Upper lobe of left lung (tissue), 6 donors: ENCODE measurements at regions not wholly inside any gene's neighbourhood (a gene's known extent, or its start where the extent isn't known, plus 50 kb on each side); places are given as distances from the start of the nearest gene placed in this dataset.
"Not testable (repeated sequence)": the region's sequence is repeated elsewhere in the genome, so short reads cannot be mapped to it uniquely, and the experiment has no call there.

Experiments
- ATAC-seq, 2 donors: fragments of 200-7000 bp; cut with Tn5 transposase; one replicate each; pipeline ENCODE4 v1.9.1; 2022; ENCODE audit warnings: mild to moderate bottlenecking in 2 of 2, moderate library complexity in 2 of 2; ENCODE audit not compliant: low FRiP score in 2 of 2
- DNase-seq, 2 donors: peaks; one replicate each; pipeline ENCODE4 v3.0.0-alpha.2; 2019 to 2020
- H3K27ac ChIP-seq, 4 donors: fragments of 200-600 bp; sonication (generic); one replicate each; pipeline ENCODE4 v1.5.1; 2016 to 2019
- H3K27me3 ChIP-seq, 4 donors: fragments of 200-600 bp; sonication (generic); one replicate each; pipeline ENCODE4 v1.5.1; 2017 to 2019
- H3K36me3 ChIP-seq, 4 donors: fragments of 200-600 bp; sonication (generic); one replicate each; pipeline ENCODE4 v1.5.1; 2016 to 2019
- H3K4me1 ChIP-seq, 4 donors: fragments of 200-600 bp; sonication (generic); one replicate each; pipeline ENCODE4 v1.5.1; 2018 to 2019
- H3K4me3 ChIP-seq, 4 donors: fragments of 200-600 bp; sonication (generic); one replicate each; pipeline ENCODE4 v1.5.1; 2017 to 2019; ENCODE audit warnings: mild to moderate bottlenecking in 2 of 4, moderate library complexity in 1 of 4
- H3K9me3 ChIP-seq, 4 donors: fragments of 200-600 bp; sonication (generic); one replicate each; pipeline ENCODE4 v1.5.1; 2018 to 2019
- CTCF ChIP-seq, 6 experiments: fragments of 450-650 bp in 4 of 6; fragments of 200-600 bp in 2 of 6; sonication (generic) in 2 of 6; IDR thresholded peaks; one replicate each; pipeline ENCODE4 v1.5.1; 2016 to 2019; ENCODE audit warnings: antibody characterized with exemption in 6 of 6
- EP300 ChIP-seq, 4 donors: sonication (generic); formaldehyde crosslinking; IDR thresholded peaks; one replicate each; pipeline ENCODE4 v1.5.1; 2017; ENCODE audit warnings: antibody characterized with exemption in 4 of 4, control low read depth in 2 of 4
- POLR2A ChIP-seq, 4 donors: fragments of 450-650 bp; IDR thresholded peaks; one replicate each; pipeline ENCODE4 v1.5.1; 2016 to 2017; ENCODE audit warnings: antibody characterized with exemption in 4 of 4, mild to moderate bottlenecking in 2 of 4
- POLR2AphosphoS5 ChIP-seq, 2 donors: sonication (generic); formaldehyde crosslinking; IDR thresholded peaks; one replicate each; pipeline ENCODE4 v1.5.1; 2017; ENCODE audit warnings: antibody characterized with exemption in 2 of 2
- WGBS, 2 donors: methylation state at CpG; one replicate each; pipeline ENCODE4 v1.1.5; 2017 to 2018; 5-methylcytosine and 5-hydroxymethylcytosine counted together
- donor health status: DM: no; HTN: no; CAD: no; lungs with moderate emphysema.
- donor health status: DM: no; HTN: yes; CAD: no; lungs with severe emphysema.

- Histone ChIP-seq H3K27me3 (no peaks in the 10 kb centered on the region), H3K27ac (no peak overlapping the region), H3K36me3 (no peaks in the 10 kb centered on the region), H3K4me1 (no peaks in the 10 kb centered on the region), H3K4me3 (no peak overlapping the region), H3K9me3 (no peaks in the 10 kb centered on the region)
- WGBS, 2 donors, result 73 to 76% methylated on average over 4 of the region's 4 CpGs
- ATAC-seq (no peak), DNase-seq (no peak)
- no peak for TF ChIP-seq POLR2AphosphoS5 (IDR thresholded peaks at IDR 0.05)
- no peak for TF ChIP-seq POLR2A (IDR thresholded peaks at IDR 0.05)
- TF ChIP-seq CTCF (IDR thresholded peaks at IDR 0.05), result no peak
- TF ChIP-seq EP300 (IDR thresholded peaks at IDR 0.05), result no peak
Observed at GRCh38 chr10:64175271-64175962, 654.2 kb downstream of the REEP3 start.

GRCh38 chr10:64182671-64183070, 661.5 kb downstream of the REEP3 start:
- no peak for DNase-seq
- Histone ChIP-seq H3K27me3 (no peaks in the 10 kb centered on the region), H3K9me3 (no peaks in the 10 kb centered on the region), H3K4me1 (no peaks in the 10 kb centered on the region), H3K27ac (no peak overlapping the region), H3K36me3 (no peaks in the 10 kb centered on the region), H3K4me3 (no peak overlapping the region)
- TF ChIP-seq EP300 (IDR thresholded peaks at IDR 0.05) (no peak), POLR2AphosphoS5 (IDR thresholded peaks at IDR 0.05) (no peak)
- no peak for ATAC-seq

GRCh38 chr10:64191286-64191685, 670.1 kb downstream of the REEP3 start:
- H3K4me1 ChIP-seq, result no peaks in the 10 kb centered on the region
- no peaks in the 10 kb centered on the region for H3K27me3 ChIP-seq
- H3K9me3 ChIP-seq, result no peaks in the 10 kb centered on the region
- no peak for DNase-seq
- no peaks in the 10 kb centered on the region for H3K36me3 ChIP-seq
- 70 to 82% methylated on average over 3 of the region's 3 CpGs for WGBS, 2 donors
- H3K4me3 ChIP-seq, result no peak overlapping the region
- ATAC-seq, result no peak
- no peak for TF ChIP-seq CTCF (IDR thresholded peaks at IDR 0.05)
- TF ChIP-seq EP300 (IDR thresholded peaks at IDR 0.05), result no peak
- TF ChIP-seq POLR2A (IDR thresholded peaks at IDR 0.05), result no peak
- TF ChIP-seq POLR2AphosphoS5 (IDR thresholded peaks at IDR 0.05), result no peak
- no peak overlapping the region for H3K27ac ChIP-seq

- WGBS, 2 donors, result 95 to 100% methylated on average over 11 to 47 of the region's 59 CpGs
- Histone ChIP-seq H3K4me1 (no peaks in the 10 kb centered on the region), H3K27me3 (no peaks in the 10 kb centered on the region), H3K27ac (no peak overlapping the region), H3K36me3 (no peaks in the 10 kb centered on the region), H3K9me3 (peaks cover 0 to 4% (median 0%) of the 10 kb centered on the region in 4 donors), H3K4me3 (no peak overlapping the region)
- DNase-seq (peak in 1 of 2 donors; percentile 74), ATAC-seq (no peak)
- TF ChIP-seq EP300 (IDR thresholded peaks at IDR 0.05) (no peak), CTCF (IDR thresholded peaks at IDR 0.05) (no peak), POLR2AphosphoS5 (IDR thresholded peaks at IDR 0.05) (no peak), POLR2A (IDR thresholded peaks at IDR 0.05) (no peak)
Observed at GRCh38 chr10:64196638-64197315, 675.6 kb downstream of the REEP3 start.

GRCh38 chr10:64201936-64202335, 680.7 kb downstream of the REEP3 start:
- Histone ChIP-seq H3K4me1 (no peaks in the 10 kb centered on the region), H3K27ac (no peak overlapping the region), H3K4me3 (no peak overlapping the region), H3K9me3 (peaks cover 0 to under 1% (median 0%) of the 10 kb centered on the region in 4 donors), H3K27me3 (no peaks in the 10 kb centered on the region), H3K36me3 (no peaks in the 10 kb centered on the region)
- ATAC-seq, result no peak
- 76 to 77% methylated on average over 2 of the region's 2 CpGs for WGBS, 2 donors
- TF ChIP-seq POLR2AphosphoS5 (IDR thresholded peaks at IDR 0.05) (no peak), EP300 (IDR thresholded peaks at IDR 0.05) (no peak), POLR2A (IDR thresholded peaks at IDR 0.05) (no peak), CTCF (IDR thresholded peaks at IDR 0.05) (no peak)
- no peak for DNase-seq

- not testable (repeated sequence) for H3K9me3 ChIP-seq, H3K36me3 ChIP-seq, ATAC-seq, H3K4me1 ChIP-seq, H3K27ac ChIP-seq, DNase-seq, H3K27me3 ChIP-seq, H3K4me3 ChIP-seq
- WGBS, 2 donors, result 84 to 87% methylated on average over 7 of the region's 7 CpGs
Observed at GRCh38 chr10:64204504-64204903, 683.3 kb downstream of the REEP3 start.
